Endodermal cell (in vitro differentiated cells): ENCODE measurements at regions not wholly inside any gene's neighbourhood (a gene's known extent, or its start where the extent isn't known, plus 50 kb on each side); places are given as distances from the start of the nearest gene placed in this dataset.

Experiments used
- DNase-seq: peaks from one replicate; pipeline ENCODE4 v3.0.0-alpha.2; 2017
- H3K27ac ChIP-seq: 2 replicates; pipeline ENCODE4 v1.5.1; 2013; ENCODE audit warnings: mild to moderate bottlenecking, low read depth, low read length, moderate library complexity
- H3K27me3 ChIP-seq: 2 replicates; pipeline ENCODE4 v1.6.1; 2013; ENCODE audit warnings: mild to moderate bottlenecking, low read length, moderate library complexity; ENCODE audit not compliant: insufficient read depth, control insufficient read depth, poor library complexity, severe bottlenecking
- H3K36me3 ChIP-seq: 2 replicates; pipeline ENCODE4 v1.7.0; 2013; ENCODE audit warnings: mild to moderate bottlenecking, low read length, moderate library complexity; ENCODE audit not compliant: control insufficient read depth, insufficient read depth
- H3K4me1 ChIP-seq: one replicate; pipeline ENCODE4 v1.7.0; 2013; ENCODE audit warnings: low read length; ENCODE audit not compliant: control insufficient read depth, insufficient read depth
- H3K4me3 ChIP-seq: 2 replicates; pipeline ENCODE4 v1.5.1; 2013; ENCODE audit warnings: mild to moderate bottlenecking, low read length, moderate library complexity
- H3K9ac ChIP-seq: 2 replicates; pipeline ENCODE4 v1.6.1; 2013; ENCODE audit warnings: mild to moderate bottlenecking, low read length, moderate library complexity; ENCODE audit not compliant: poor library complexity, severe bottlenecking; ENCODE audit errors: extremely low read depth
- H3K9me3 ChIP-seq: 2 replicates; pipeline ENCODE4 v1.6.1; 2013; ENCODE audit warnings: mild to moderate bottlenecking, low read length, moderate library complexity; ENCODE audit not compliant: control insufficient read depth
- H3K27ac Mint-ChIP-seq: 2 replicates; pipeline ENCODE4 v1.8.0; 2020; ENCODE audit warnings: mixed read lengths
- H3K27me3 Mint-ChIP-seq: 2 replicates; pipeline ENCODE4 v1.8.0; 2021; ENCODE audit warnings: mild to moderate bottlenecking, mixed read lengths; ENCODE audit not compliant: insufficient read depth
- H3K36me3 Mint-ChIP-seq: 2 replicates; pipeline ENCODE4 v1.8.0; 2020; ENCODE audit warnings: low read depth, mixed read lengths
- H3K4me1 Mint-ChIP-seq: 2 replicates; pipeline ENCODE4 v1.8.0; 2020; ENCODE audit warnings: mixed read lengths
- H3K4me3 Mint-ChIP-seq: 2 replicates; pipeline ENCODE4 v1.8.0; 2020; ENCODE audit warnings: mild to moderate bottlenecking, moderate library complexity, mixed read lengths
- H3K9me3 Mint-ChIP-seq: 2 replicates; pipeline ENCODE4 v1.8.0; 2020; ENCODE audit warnings: mild to moderate bottlenecking, mixed read lengths
- CTCF ChIP-seq: fragments of 200-600 bp; sonication (generic); conservative IDR thresholded peaks from 2 replicates; pipeline ENCODE4 v1.5.0; 2021; ENCODE audit warnings: antibody characterized with exemption, mild to moderate bottlenecking
- WGBS, 2 experiments: methylation state at CpG; one replicate each; pipeline versions ENCODE4 v1.1.5 to v1.1.7; 2013; ENCODE audit warnings: missing lambda C conversion rate in 2 of 2, mixed read lengths in 1 of 2; ENCODE audit not compliant: insufficient coverage in 1 of 2, insufficient read length in 1 of 2; 5-methylcytosine and 5-hydroxymethylcytosine counted together

GRCh38 chr18:28478531-28478930, 301.6 kb upstream of the CDH2 start:
- Histone ChIP-seq H3K27me3 (no peaks in the 10 kb centered on the region), H3K36me3 (no peaks in the 10 kb centered on the region), H3K9ac (no peak overlapping the region), H3K9me3 (peaks cover 26% of the 10 kb centered on the region), H3K27ac (no peak overlapping the region), H3K4me3 (no peak overlapping the region), H3K4me1 (no peaks in the 10 kb centered on the region)
- peaks cover 2% of the 10 kb centered on the region for H3K4me1 Mint-ChIP-seq
- H3K27ac Mint-ChIP-seq, result no peak overlapping the region
- H3K4me3 Mint-ChIP-seq, result no peak overlapping the region
- H3K36me3 Mint-ChIP-seq, result peaks cover 14% of the 10 kb centered on the region
- no peak for DNase-seq
- no peaks in the 10 kb centered on the region for H3K27me3 Mint-ChIP-seq
- TF ChIP-seq CTCF, result no peak
- peaks cover 35% of the 10 kb centered on the region for H3K9me3 Mint-ChIP-seq
- WGBS, 2 experiments, result 93% methylated on average over 1 of the region's 1 CpG; no CpG with 5 or more reads in 1 of the 2 experiments

GRCh38 chr18:28476302-28476701, 299.4 kb upstream of the CDH2 start:
- H3K27ac ChIP-seq, result no peak overlapping the region
- Mint-ChIP-seq H3K27ac (no peak overlapping the region), H3K36me3 (peaks cover 14% of the 10 kb centered on the region), H3K4me1 (peaks cover 2% of the 10 kb centered on the region), H3K4me3 (no peak overlapping the region), H3K27me3 (no peaks in the 10 kb centered on the region), H3K9me3 (peaks cover 41% of the 10 kb centered on the region)
- H3K36me3 ChIP-seq, result no peaks in the 10 kb centered on the region
- no peak overlapping the region for H3K4me3 ChIP-seq
- WGBS, 2 experiments, result 93 to 100% methylated on average over 1 to 2 of the region's 2 CpGs
- no peak for DNase-seq
- no peaks in the 10 kb centered on the region for H3K27me3 ChIP-seq
- H3K9ac ChIP-seq, result no peak overlapping the region
- H3K9me3 ChIP-seq, result peaks cover 26% of the 10 kb centered on the region
- no peaks in the 10 kb centered on the region for H3K4me1 ChIP-seq
- no peak for TF ChIP-seq CTCF

GRCh38 chr18:28469946-28470345, 293.0 kb upstream of the CDH2 start:
- Histone ChIP-seq H3K4me1 (no peaks in the 10 kb centered on the region), H3K9me3 (peaks cover 14% of the 10 kb centered on the region), H3K4me3 (no peak overlapping the region), H3K36me3 (no peaks in the 10 kb centered on the region), H3K27ac (no peak overlapping the region), H3K27me3 (no peaks in the 10 kb centered on the region), H3K9ac (no peak overlapping the region)
- Mint-ChIP-seq H3K36me3 (peaks cover 8% of the 10 kb centered on the region), H3K4me3 (no peak overlapping the region), H3K9me3 (peaks cover 20% of the 10 kb centered on the region), H3K27me3 (no peaks in the 10 kb centered on the region), H3K4me1 (no peaks in the 10 kb centered on the region), H3K27ac (no peak overlapping the region)
- no peak for TF ChIP-seq CTCF
- DNase-seq, result no peak
- 79% methylated on average over 2 of the region's 2 CpGs; no CpG with 5 or more reads in 1 of the 2 experiments for WGBS, 2 experiments
